ENCODE measurements at regions not wholly inside any gene's neighbourhood (a gene's known extent, or its start where the extent isn't known, plus 50 kb on each side); places are given as distances from the start of the nearest gene placed in this dataset.

- no peak overlapping the region for H3K4ac ChIP-seq (replicated peaks; ENCODE audit: insufficient read length, low read depth, low read length)
- no peaks in the 10 kb centered on the region for H3K79me1 ChIP-seq (ENCODE audit: low read depth, low read length)
- H3K9me3 ChIP-seq (ENCODE audit: insufficient read depth in 2 of 2, low read depth in 1 of 2, low read length in 1 of 2), result no peaks in the 10 kb centered on the region
- POLR2A ChIA-PET (ENCODE audit: partially characterized antibody), result no interaction called here
- no peak overlapping the region for H2BK120ac ChIP-seq (replicated peaks; ENCODE audit: low read depth, low read length)
- no peak overlapping the region for H3K4me2 ChIP-seq (ENCODE audit: insufficient read depth in 1 of 2, low read depth in 2 of 2, low read length in 2 of 2)
- no peak overlapping the region for H2AK5ac ChIP-seq (ENCODE audit: low read depth, low read length)
- H3K36me3 ChIP-seq (ENCODE audit: control insufficient read depth in 2 of 4, insufficient read depth in 4 of 4, low read length in 3 of 4), result no peaks in the 10 kb centered on the region
- no peak overlapping the region for H2BK20ac ChIP-seq (ENCODE audit: low read length)
- H3K4me1 ChIP-seq (replicated peaks in 1 of 4; ENCODE audit: control insufficient read depth in 3 of 4, insufficient read depth in 4 of 4, low read length in 3 of 4), result peaks cover 0 to 4% (median 0%) of the 10 kb centered on the region in 4 experiments; a peak in 2 of 7 replicates
- H2BK12ac ChIP-seq (ENCODE audit: low read depth, low read length), result no peak overlapping the region
- no peaks in the 10 kb centered on the region for H4K20me1 ChIP-seq (replicated peaks in 1 of 2; ENCODE audit: control insufficient read depth in 1 of 2, insufficient read depth in 2 of 2, low read length in 2 of 2)
- no peak overlapping the region for H2BK5ac ChIP-seq (ENCODE audit: low read depth, low read length)
- no peak overlapping the region for H2AFZ ChIP-seq (ENCODE audit: low read length)
- 92% methylated on average over 1 of the region's 1 CpG; no CpG with 5 or more reads in 1 of the 2 experiments for WGBS, 2 experiments (ENCODE audit: extremely low coverage in 1 of 2, insufficient coverage in 1 of 2, insufficient read length in 1 of 2, insufficient replicate concordance in 2 of 2, low coverage in 1 of 2, low lambda C conversion rate in 2 of 2, missing lambda C conversion rate in 1 of 2)
- H3K27ac ChIP-seq (ENCODE audit: low read depth, low read length), result no peak overlapping the region
- FAIRE-seq, result no peak
- H3K56ac ChIP-seq (replicated peaks; ENCODE audit: insufficient read length, low read depth, low read length), result no peak overlapping the region
- no peak for DNase-seq (ENCODE audit: low read depth in 1 of 2, low spot score in 2 of 2)
- no peak overlapping the region for H4K8ac ChIP-seq (ENCODE audit: extremely low read depth, insufficient read depth, low read length)
- TF ChIP-seq JUND (IDR thresholded peaks at IDR 0.05; ENCODE audit: low read length) (no peak), RAD21 (IDR thresholded peaks at IDR 0.05 in 1 of 2, conservative IDR thresholded peaks at IDR 0.05 in 1 of 2; ENCODE audit: low read depth in 2 of 2, low read length in 2 of 2) (peak; percentile 5 to 41; a peak in 1 of 4 replicates), CTCF (IDR thresholded peaks at IDR 0.05; ENCODE audit: control extremely low read depth in 1 of 3, insufficient read depth in 1 of 3, low read depth in 1 of 3, low read length in 3 of 3) (peak in 2 of 3 experiments; percentile 29 to 31; a peak in 3 of 4 replicates)
- H3K23me2 ChIP-seq (ENCODE audit: low read depth, low read length), result no peaks in the 10 kb centered on the region
- H3K23ac ChIP-seq (ENCODE audit: insufficient read length), result no peak overlapping the region
- no peak overlapping the region for H3K4me3 ChIP-seq (ENCODE audit: extremely low read depth in 1 of 4, insufficient read depth in 2 of 4, low read depth in 3 of 4, low read length in 4 of 4)
- CTCF ChIA-PET (ENCODE audit: partially characterized antibody), result interaction anchor here (0.7 to 5.2 kb wide), 14 partner anchors 9 to 1695 kb away, joined by 3 to 48 read pairs (median 4); no protein-coding TSS in a partner anchor
- H3K9ac ChIP-seq (replicated peaks in 1 of 4; ENCODE audit: extremely low read depth in 1 of 4, low read depth in 3 of 4, low read length in 3 of 4), result no peak overlapping the region
- no peaks in the 10 kb centered on the region for H3K79me2 ChIP-seq (ENCODE audit: control insufficient read depth in 1 of 2, insufficient read depth in 2 of 2, low read length in 2 of 2)
- H4K5ac ChIP-seq (ENCODE audit: insufficient read length, low read depth, low read length), result no peak overlapping the region
- no peaks in the 10 kb centered on the region for H3K27me3 ChIP-seq (replicated peaks in 1 of 4; ENCODE audit: control insufficient read depth in 3 of 4, extremely low read depth in 1 of 4, insufficient read depth in 3 of 4, low read length in 3 of 4)
- H4K91ac ChIP-seq (replicated peaks; ENCODE audit: insufficient read length, low read length), result no peak overlapping the region
- no peak overlapping the region for H3K18ac ChIP-seq (ENCODE audit: extremely low read depth, low read length)
- no peak overlapping the region for H3K14ac ChIP-seq (ENCODE audit: insufficient read length)
- H2BK15ac ChIP-seq (ENCODE audit: low read length), result no peak overlapping the region
Measured at GRCh38 chr20:41746635-41747034, 128.5 kb upstream of the CHD6 start.

All from H1 (cell line).